HG03025 (cell line): ENCODE measurements at regions not wholly inside any gene's neighbourhood (a gene's known extent, or its start where the extent isn't known, plus 50 kb on each side); places are given as distances from the start of the nearest gene placed in this dataset.
A peak's percentile ranks its signal among the peaks of the same experiment; 100 is the strongest.

Experiments
- ATAC-seq: cut with Tn5 transposase; IDR thresholded peaks from one replicate; pipeline ENCODE4 v1.9.1; 2021; ENCODE audit warnings: mild to moderate bottlenecking, moderate library complexity; ENCODE audit not compliant: unreplicated experiment, low FRiP score

DNA sequence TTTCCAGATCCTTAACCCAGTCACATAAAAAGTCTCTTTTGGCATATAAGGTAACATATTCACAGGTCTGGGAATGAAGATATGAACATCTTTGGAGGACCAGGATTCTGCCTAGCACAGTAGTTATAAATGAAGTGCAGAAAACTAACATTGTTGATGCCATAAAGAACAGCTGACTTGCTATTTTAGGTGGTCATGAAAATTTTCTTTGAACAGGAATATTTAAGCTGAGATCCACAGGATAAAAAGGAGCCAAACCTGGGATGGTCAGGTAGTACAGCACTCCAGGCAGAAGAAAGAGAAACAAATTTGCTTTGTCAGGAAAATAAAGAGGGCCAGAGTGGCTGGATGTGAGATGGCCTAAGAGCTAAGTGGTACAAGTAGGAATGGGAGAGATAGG is 80.0 kb downstream of the CENPW start:
- no peak for ATAC-seq

DNA sequence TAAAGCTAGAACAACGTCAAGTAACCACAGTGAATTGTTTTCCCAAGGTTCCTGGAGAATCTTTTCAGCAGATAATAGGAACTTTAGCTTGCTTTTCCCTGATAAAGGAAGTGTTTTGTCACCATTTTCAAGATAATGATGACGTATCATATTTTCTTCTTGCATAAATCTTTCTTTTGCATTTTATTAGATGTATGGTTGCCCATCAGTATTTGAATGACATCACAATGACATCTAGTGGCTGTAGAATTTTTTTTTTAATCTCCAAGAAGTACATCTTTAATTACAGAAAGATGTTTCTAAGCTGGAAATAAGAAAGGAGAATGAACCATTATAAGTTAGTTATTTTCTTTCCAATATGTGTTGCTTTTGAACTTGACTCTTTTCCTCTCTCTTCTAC is 83.0 kb downstream of the CENPW start:
- no peak for ATAC-seq

DNA sequence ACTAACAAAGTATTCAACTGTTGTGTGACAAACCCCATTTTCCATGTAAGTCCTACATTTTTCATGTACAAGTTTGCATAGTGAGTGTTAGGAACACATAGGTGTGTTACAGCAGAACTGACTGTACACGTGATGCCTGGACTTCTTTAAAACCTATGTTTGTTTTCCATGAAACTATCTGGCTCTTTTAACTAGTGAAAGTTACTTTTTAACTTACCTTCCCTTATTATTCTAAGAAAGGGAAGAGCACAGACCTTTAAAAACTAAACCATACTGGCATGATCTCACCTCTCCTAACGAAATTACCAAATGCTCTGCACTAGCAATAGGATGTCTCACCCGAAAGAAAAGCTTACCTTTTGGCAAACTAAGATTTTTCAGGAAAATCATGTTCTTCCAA is 87.8 kb downstream of the CENPW start:
- ATAC-seq: no peak

DNA sequence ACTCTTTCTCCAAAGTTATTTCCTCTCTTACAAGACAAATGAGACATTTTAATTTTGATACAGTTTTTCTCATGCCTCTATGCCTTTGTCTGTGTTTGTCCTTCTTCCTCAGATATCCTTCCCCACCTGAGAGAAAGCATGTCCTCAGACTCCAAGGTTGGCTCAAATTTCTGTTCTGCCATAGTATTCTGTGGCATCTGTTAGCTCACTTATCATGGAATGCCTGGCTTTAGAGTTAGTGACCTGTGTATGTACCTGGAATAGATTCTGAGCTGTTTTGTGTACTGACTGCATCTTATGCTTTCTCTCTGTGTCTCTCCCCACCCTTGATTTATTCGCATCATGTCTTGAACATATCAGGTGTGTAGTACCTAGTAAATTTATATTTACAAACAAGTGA is 90.0 kb downstream of the CENPW start:
- no peak for ATAC-seq

DNA sequence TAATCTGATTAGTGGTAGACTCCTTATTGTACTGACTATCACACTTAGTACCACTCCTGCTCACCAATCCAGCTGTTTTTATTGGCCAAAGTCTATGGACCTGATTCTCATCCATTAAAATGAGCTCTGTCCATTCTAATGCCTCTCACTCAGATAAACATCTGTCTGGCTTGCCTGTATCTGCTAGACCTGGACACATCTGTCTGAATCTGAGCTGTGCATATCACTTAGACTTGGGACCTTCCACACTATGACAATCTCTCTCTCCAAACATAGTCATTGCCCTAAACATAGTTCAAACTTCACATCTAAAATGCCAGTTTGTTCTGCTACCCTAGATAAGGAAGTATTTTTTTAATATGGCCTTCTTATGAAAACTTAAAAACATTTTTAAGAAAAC is 92.6 kb downstream of the CENPW start:
- no peak for ATAC-seq

DNA sequence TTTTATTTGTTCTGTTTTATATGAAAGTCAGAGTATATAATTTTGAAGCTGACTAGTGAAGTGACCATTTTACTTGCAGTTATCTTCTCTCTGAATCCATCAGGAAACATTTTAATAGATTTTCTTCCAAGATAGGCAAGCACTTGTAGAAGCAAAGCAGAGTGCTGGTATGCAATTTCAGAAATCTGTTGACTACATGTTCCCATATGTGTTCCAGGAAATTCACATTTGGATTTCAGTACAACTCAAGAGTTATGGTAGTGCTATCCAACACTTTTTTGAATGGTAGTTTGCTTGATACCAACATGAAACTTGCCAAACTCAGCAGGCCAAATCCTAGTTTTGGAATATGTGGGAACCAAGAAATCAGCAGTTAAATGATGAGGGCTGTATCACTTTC is 94.0 kb downstream of the CENPW start:
- ATAC-seq: no peak

DNA sequence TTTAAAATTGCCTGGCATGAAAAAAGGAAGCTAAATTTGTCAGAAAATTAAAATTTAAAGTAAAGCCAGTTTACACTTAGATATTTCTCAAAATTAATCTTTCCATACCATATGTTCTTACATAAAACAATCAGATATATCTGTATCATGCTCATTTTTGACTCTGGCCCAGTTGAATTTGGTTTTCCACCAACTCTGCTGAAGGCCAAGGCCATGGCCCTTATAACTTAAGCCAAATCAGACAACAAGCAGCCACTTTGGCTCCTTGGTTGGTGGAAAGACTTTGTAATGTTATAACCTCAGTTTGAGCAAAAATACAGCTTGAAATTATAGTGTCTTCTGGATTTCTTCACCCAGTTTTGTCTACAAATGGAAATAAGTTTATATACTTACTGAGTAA is 97.3 kb downstream of the CENPW start:
- ATAC-seq: no peak

DNA sequence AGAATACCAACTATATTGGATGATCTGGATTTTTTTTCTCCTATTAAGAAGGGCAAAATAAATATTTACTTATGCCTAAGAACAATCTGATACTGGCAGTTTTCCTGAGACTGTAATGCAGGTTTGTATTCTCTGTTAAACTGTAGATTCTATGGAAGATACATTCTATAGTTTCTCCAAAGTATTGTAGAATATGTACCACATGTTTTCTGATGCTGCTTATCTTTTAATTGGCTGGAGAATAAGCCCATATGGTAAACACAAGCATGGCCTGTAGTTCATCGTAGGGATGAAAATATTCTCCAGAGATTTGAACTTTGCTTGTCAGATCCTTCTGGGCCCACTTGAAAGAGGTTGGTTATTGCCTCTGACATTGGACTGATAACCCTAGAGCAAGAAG is 99.1 kb downstream of the CENPW start:
- ATAC-seq: no peak

DNA sequence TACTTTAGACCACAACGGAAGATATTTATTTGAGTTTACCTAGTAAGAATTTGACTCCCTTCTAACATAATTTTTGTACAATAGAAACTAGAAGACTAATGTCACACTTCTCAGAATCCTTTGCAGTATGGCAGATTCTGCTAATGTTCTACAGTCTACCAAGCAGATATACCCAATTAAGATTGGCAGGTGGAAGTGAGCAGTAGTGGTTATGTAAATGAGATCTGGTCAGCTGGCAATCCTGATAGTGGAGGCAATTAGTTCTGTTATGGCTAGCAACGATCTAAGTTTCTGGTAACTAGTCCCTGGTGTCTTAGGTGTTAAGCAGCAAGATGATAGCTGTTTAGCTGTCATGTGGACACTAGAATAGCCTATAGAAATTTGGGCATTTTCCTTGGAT is 101.0 kb downstream of the CENPW start:
- no peak for ATAC-seq

DNA sequence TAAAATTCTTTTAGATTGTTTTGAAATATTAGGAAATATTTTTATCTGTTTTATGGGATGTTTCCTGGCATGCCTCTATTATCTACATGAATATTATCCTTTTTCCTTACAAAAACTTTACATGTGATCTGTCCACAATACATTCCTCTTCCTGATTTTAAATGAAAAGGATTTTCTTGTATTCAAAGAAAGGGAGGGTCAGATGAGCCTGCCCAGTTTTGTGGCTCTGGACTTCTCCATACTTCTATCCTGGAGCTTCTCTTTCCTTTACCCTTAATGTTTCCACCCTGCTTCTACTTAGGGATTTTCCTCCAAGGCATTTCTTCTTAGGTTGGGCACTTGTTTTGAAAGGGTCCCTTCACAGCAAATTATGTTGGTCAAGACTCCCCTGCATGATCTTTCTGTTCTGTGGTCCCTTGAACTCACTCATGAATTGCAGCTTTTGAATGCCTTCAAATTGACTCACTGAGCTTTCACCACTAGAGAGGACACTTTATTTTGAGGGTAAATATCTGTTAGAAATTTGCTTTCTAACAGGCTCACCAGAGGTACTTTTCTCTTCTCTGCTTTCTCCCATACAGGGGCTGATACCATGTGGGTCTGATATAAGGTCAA is 104.9 kb downstream of the CENPW start:
- no peak for ATAC-seq

DNA sequence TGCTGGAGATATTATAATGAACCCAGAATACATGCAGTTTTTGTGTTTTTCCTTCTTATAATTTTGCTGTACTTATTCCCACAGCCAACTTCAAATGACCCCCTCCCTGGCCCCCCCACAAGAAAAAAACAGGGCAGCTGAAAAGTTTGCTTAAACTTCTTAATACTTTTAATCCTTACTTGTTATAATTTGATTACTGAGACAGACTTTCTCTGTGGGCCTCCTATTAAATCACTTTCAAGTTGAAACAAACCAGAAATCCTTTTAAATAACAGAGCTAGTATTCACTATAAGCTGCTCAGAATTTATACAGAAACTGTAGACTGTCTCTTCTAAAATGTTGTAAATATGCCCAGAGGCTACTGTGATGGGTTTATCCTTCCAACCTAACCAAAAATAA is 106.3 kb downstream of the CENPW start:
- no peak for ATAC-seq

DNA sequence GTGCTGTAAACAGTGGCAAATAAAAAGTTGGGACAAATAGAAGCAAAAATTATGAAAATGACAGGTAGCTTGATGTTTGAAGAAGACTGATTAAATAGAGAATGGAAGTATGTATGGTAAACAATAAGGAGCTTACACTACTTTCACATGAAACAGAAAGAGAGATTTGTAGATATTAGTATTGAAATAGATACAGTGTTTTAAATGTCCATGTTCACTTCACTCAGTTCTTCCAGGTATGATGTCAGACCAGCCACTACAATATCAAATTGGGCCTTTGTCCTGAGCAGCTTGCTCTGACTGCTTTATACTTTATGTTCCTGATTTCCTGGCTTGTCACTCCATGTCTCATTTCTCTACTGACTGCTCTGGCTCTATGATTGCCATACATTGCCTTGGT is 107.5 kb downstream of the CENPW start:
- ATAC-seq: no peak

DNA sequence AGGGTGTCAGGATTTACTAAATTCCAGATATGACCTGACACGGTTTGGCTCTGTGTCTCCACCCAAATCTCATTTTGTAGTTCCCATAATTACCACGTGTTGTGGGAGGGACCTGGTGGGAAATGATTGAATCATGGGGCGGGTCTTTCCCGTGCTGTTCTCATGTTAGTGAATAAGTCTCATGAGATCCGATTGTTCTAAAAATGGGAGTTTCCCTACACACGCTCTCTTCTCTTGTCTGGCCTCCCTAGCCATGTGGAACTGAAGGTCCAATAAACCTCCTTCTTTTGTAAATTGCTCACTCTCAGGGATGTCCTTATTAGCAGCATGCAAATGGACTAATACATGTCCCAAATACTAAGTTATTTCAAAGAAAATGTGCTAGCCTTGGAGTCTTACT is 121.1 kb downstream of the CENPW start:
- ATAC-seq: no peak

DNA sequence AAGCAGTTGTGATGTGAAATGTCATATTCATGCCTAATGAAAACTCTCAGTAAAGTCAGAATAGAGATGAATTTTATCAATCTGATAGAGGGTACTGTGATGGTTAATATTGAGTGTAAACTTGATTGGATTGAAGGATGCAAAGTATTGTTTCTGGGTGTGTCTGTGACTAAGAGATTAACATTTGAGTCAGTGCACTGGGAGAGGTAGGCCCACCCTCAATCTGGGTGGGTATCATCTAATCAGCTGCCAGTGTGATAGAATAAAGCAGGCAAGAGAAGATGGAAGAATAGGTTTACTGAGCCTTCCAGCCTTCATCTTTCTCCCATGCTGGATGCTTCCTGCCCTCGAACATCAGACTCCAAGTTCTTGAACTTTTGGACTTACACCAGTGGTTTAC is 124.3 kb downstream of the CENPW start:
- no peak for ATAC-seq

DNA sequence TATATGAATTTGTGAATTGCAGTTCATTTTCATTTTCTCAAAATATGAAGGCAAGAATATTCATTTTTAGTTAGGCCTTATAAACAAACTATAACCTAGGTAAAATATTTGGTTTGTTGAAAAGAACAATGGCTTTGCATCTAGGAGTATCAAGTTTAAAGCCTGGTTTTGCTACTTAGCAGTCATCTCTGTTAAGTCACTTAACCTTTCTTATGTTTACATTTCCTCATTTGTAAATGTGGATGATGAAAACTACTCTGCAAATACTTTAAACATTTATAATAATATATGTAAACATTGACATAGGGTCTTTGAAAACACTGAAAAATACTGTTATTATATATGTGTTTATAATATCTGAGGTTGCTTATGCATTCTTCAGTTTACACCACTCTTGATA is 135.5 kb downstream of the CENPW start:
- no peak for ATAC-seq

DNA sequence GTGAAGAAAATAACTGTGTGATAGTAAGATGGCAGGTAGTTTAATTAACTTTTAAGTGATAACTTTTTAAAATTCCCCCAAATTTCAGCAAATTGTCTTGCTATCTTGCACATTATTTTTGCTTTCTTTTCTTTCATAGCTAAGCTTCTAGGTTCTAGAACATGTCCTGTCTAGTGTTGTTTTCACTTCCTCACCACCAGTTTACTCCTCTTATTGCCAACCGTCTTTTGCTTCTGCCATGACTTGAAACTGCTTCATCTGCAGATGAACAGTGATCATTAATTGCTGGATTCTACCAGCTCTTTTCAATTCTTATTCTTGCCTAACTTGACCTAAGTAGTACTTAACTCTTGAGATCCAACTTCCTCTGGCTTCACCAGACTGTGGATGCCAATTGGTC is 137.8 kb downstream of the CENPW start:
- peak; percentile 82 for ATAC-seq

DNA sequence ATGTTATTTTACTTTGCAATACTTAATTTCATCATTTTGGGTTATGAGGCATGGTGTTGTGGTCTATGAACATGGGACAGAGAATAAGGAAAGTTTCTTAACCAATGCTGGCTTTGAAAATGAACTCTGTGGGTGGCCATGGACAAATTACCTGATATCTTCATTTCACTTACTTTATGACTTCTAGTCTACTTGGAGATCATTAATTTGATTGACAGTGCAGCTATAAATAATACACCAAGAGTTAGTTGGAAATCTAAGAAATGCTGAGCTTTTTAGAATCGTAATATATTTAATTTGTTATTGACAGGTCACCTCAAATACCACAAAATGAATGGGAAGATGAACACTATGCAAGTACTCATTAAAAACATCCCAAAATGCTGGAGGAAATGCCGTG is 140.4 kb downstream of the CENPW start:
- ATAC-seq: no peak

DNA sequence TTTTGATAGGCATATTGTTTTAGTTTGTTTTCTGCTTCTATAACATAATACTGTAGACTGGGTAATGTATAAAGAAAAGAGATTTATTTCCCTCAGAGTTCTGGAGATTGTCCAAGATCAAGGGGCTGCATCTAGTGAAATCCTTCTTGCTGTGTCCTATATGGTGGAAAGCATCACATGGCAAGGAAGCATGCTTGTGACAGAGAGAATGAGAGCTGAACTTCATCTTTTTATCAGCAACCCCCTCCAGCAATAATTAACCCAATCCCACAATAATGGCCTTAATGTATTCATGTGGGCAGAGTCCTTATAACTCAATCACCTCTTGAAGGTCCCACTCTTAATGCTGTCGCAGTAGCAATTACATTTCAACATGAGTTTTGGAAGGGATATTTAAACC is 141.4 kb downstream of the CENPW start:
- ATAC-seq: no peak

DNA sequence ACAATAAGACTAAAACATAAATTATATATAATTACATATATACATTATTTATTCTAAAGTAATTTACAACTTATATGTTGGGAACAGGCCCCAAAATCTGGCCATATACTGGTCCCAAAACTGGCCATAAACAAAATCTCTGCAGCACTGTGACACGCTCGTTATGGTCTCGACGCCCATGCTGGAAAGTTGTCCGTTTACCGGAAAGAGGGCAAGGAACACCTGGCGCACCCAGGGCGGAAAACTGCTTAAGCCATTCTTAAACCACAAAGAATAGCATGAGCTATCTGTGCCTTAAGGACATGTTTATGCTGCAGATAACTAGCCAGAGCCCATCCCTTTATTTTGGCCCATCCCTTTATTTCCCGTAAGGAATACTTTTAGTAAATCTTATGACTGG is 164.9 kb downstream of the CENPW start:
- ATAC-seq: no peak

DNA sequence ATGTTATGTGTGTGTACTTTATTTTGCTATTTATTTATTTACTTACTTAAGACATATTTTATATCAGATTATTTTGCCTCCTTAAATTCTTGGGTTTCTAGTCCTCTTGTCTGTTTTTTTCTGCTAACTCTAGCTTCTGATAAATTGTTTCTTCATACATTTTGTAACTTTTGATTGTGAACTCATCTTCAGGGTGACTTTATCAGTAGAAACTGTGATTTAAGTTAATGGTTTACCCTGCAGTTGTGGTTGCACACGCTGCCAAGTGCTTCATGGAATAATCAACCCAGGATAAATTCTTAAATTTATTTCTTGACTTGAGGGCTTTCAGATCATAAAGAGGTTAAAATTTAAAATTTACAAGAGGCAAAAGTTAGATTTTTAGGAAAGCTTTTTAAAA is 173.3 kb downstream of the CENPW start:
- ATAC-seq: no peak

DNA sequence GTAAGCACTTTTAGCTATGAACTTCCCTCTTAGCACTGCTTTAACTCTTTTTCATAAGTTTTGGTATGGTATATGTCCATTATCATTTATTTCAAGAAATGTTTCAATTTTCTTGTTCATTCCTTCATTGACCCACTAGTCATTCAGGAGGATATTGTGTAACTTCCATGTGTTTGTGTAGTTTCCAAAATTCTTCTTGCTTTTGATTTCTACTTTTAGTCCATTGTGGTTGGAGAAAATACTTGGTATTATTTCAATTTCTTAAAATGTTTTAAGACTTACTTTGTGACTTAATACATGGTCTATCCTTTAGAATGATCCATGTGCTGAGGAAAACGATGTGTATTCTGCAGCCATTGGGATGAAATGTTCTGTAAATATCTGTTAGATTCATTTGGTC is 176.5 kb downstream of the CENPW start:
- no peak for ATAC-seq

DNA sequence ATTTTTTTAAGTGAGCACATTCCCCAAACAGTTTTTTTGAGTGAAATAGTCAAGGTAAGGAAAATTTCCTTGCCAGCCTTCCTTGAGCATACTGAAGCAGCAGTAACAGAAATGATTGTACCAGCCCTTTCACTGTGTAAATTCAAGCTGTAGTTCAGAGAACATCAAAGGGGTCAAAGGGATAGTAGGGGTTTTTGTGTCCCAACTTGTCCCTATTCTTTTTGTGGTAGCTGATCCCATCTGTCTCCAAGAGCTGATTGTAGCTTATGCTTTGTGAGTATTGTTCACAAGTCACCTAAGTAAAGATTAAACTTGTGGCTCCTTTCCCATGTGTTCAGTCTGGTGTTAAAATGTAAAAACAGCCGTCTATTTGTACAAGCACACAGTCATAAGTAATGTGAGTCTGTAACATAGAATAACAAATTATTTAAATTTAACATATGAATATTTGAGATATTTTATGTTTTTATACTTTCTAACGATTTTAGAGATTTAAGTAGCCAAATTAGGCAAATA is 185.0 kb downstream of the CENPW start:
- no peak for ATAC-seq

DNA sequence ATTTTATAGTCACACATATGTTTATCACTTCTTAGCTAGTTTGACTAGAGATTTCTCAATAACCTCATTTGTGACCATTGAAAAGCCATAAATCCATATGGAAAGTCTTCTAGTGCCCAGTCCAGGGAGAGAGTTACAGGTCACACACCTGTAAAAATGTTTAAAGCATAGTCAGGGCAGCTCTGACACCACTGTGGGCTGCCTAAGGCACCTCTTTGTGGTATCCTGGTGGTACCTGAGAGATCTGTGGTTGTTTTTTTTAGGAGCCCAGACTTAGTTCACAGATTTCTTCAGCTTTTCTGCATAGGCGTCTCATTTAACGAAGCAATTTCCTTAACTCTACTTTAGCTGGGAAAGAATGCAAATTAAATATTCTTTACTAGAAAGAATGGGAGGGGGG is 186.6 kb downstream of the CENPW start:
- no peak for ATAC-seq
